Activated T-cell treated with anti-CD3 and anti-CD28 coated beads for 1 hour (primary cell): ENCODE measurements at regions not wholly inside any gene's neighbourhood (a gene's known extent, or its start where the extent isn't known, plus 50 kb on each side); places are given as distances from the start of the nearest gene placed in this dataset.

Source experiments
- DNase-seq: peaks from one replicate; pipeline ENCODE4 v3.0.0-alpha.2; 2020; ENCODE audit warnings: low read depth

GRCh38 chr16:6125483-6126259 lies 1028.1 kb upstream of the EEF2KMT start:
- no peak for DNase-seq

- no peak for DNase-seq
These were observed 1026.5 kb upstream of the EEF2KMT start for GRCh38 chr16:6124136-6124535.

DNA sequence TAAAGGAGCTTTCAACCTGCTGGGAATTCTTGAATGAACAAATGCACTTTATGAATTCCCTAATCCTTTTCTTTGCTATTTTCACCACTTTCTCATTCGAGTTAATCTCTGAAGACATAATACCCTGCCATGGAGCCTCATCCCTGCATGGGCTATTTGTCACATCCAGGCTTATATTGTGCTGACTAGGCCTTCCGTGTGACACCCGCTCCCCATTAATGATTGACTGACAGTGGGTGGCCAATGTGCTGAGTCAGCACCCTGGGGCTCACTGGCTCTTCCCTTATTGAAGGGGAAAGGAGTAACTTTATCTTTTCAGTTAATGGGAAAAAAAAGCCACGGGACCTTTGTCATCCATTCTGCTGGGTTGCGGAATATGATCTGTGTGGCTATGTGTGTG lies 1024.8 kb upstream of the EEF2KMT start:
- no peak for DNase-seq

DNA sequence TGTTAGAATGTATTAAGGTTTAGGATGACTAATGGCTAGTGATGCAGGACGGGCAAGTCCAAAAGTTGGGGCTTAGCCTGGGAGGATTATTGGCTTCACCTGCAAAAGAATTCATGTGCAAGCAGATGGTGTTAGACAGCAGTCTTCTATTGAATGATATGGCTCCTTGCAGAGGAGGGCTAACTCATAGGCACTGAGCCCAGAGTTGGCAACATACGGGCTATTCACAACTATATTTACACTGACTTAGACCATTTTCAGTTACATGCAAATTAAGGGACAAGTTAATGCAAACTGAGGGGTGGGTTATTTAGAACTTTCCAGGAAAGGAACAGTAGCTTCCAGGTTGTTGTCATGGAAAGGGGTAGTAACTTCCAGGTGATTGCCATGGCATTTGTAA lies 1017.1 kb upstream of the EEF2KMT start:
- no peak for DNase-seq

- DNase-seq: no peak
These were observed 1016.2 kb upstream of the EEF2KMT start for GRCh38 chr16:6113749-6114148.

DNA sequence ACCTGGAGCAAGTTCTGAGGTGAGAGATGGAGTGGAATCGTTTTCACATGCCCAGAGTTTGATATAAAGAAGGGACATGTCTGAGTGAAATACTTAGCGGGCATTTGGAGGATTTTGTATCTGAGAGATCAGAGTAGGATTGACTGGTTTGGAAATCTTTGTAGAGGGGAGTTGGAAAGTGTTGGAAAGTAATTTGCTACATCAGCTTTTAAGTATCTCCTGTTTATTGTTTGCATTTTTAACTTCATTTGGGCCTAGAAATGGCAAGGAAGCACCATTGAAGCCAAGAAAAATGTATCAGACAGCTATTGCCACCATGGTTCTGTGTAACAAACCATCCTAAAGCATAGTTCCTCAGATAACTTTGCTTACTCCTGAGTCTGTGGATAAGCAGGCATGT lies 1015.1 kb upstream of the EEF2KMT start:
- DNase-seq: no peak

- DNase-seq: no peak
These were observed 1013.8 kb upstream of the EEF2KMT start for GRCh38 chr16:6111390-6111789.

DNA sequence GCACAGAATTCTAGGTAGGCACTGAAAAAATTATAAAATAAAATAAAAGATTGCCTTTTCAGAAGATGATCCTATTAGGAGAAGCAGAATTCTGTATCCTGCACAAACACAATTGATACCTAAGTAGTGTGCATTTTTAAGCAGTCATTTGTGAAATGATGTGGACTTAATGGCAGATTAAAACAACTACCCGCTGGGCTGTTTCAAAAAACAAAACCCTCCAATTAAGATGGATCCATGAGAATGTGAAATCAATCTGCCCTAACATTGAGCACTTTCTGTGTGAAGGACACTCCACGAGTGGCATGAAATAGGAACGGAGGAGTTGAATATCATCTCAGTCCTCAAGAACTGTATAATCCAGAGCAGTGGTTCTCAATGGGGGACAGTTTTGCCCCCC lies 1012.8 kb upstream of the EEF2KMT start:
- no peak for DNase-seq

DNA sequence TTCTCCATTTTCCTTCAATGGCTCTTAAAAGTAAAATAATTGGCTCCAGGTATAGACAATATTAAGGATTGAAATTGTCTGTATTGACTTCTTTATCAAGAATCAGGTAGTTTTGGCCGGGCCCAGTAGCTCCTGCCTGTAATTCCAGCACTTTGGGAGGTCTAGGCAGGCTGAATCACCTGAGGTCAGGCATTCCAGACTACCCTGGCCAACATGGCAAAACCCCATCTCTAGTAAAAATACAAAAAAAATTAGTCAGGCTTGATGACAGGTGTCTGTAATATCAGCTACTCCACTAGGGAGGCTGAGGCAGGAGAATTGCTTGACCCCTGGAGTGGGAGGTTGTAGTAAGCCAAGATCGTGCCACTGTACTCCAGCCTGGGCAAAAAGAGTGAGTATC lies 1008.5 kb upstream of the EEF2KMT start:
- no peak for DNase-seq

DNA sequence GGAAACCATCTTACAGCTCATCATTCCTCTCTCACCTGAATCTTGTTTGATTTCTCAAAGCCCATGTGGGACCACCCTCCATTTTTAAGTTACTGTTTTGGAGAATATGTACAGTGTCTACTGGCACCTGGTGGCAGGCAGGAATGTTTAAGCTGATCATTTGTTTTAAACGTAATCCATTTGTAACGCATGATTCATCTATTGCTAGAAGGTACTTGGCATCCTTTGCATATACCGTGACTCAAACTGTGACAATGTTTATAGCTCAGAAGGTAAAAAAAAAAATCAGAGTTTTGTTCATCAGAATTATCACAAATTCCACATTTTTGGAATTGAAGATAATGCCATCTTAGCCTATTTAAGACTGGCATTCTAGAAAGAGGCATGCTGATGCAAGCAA lies 1007.5 kb upstream of the EEF2KMT start:
- DNase-seq: no peak

- no peak for DNase-seq
These were observed 1006.8 kb upstream of the EEF2KMT start for GRCh38 chr16:6104428-6104827.

GRCh38 chr16:6103561-6103960 lies 1006.0 kb upstream of the EEF2KMT start:
- no peak for DNase-seq

DNA sequence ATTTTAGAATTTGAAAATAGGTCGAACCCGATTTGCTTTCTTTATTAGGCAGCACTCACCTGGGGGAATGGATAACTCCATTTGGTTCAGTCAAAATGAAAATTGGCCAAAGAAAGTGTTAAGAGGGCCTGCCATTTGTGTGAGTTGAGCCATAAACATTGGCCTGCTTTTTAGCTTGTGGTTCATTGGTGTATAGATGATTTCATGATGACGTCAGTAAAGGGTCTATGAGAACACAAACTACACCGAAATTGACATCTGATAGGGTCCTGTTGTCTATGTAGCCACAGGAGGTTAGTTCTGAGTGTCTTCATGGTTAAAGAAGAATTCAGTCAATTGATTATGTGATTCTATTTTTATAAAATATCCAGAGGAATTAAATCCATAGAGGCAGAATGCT lies 1001.5 kb upstream of the EEF2KMT start:
- DNase-seq: no peak

DNA sequence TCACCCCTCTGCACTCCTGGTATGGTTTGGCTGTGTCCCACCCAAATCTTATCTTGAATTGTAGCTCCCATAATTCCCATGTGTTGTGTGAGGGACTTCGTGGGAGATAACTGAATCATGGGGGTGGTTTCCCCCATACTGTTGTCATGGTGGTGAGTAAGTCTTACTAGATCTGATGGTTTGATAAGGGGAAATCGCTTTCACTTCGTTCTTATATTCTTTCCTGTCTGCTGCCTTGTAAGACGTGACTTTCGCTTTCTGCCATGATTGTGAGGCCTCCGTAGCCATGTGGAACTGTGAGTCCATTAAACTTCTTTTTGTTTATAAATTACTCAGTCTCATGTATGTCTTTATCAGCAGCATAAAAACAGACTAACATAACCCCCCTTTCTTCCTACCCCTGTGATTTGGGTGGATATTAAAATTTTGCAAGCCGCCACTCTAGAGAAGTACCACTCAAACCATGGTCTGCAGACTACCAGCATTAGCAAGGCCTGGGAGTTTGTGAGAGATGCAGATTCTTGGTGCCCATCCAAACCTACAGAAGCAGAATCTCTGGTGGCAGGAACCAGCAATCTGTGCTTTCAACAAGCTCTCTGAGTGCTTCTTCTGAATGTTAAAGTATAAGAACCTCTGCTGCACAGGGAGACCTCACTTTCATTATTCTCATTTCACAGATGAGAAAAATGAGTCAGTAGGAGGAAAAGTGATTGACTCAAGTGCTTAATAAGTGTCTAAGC lies 999.5 kb upstream of the EEF2KMT start:
- no peak for DNase-seq

- no peak for DNase-seq
These were observed 997.8 kb upstream of the EEF2KMT start for GRCh38 chr16:6095414-6095813.

GRCh38 chr16:6091021-6091420 lies 993.4 kb upstream of the EEF2KMT start:
- DNase-seq: no peak

GRCh38 chr16:6081320-6081976 lies 983.9 kb upstream of the EEF2KMT start:
- no peak for DNase-seq

- no peak for DNase-seq
These were observed 979.0 kb upstream of the EEF2KMT start for GRCh38 chr16:6076631-6077030.

GRCh38 chr16:6068063-6068462 lies 970.5 kb upstream of the EEF2KMT start:
- no peak for DNase-seq

DNA sequence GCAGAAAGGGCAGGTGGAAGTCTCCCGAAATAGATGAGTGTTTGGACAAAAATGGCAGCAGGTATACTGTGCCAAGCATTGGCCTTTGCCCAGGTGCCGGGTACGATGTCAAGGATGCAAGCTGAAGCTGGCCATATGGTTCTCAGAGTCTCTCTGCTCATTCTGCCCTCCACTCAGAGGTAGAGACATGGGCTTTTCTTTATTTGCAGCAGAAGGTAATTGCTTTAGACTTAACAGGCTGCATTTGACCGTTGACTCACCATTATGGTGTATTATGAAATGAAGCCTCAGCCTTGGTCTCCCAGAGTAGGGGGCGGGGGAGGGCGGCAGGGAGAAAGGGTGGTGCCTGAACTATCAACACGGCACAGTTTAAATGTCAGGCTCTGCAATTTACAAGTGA lies 969.1 kb upstream of the EEF2KMT start:
- DNase-seq: no peak

GRCh38 chr16:6063526-6063925 lies 965.9 kb upstream of the EEF2KMT start:
- DNase-seq: no peak

DNA sequence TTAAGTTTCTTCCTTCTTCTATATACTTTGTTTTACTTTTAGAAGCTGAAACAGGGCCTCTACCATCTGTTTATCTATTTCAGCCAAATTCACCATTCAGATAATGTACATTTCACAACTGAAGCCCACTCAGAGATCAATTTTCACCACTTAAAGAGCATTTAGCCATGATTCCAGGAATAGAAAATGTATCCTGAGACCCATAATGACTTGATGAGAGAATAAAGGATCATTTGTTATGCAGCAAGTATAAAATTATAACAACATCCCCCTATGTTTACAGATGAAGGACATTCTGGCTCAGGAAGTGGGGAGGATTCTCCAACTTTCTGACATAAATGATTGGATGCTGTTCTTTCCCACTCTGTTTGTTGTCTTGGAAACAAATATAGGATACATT lies 962.1 kb upstream of the EEF2KMT start:
- no peak for DNase-seq

DNA sequence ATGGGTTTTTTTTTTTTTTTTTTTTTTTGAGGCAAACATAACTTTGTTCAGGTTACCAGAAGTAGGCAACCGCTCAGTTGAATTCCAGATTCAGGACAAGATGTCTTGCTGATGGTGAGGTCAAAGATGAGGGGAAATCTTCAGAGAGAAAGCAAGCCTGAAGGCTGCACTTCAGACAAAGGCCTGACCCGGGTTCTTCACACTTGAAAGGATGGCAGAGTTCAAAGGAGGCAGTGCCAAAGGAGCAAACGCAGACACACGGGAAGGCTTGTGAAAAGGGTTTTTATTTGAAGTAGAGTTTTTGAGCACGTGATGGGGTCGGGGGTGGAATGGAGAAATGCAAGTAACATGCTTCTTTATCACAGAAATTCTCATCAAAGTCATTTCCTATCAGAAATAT lies 960.2 kb upstream of the EEF2KMT start:
- DNase-seq: no peak
